K562 (cell line): ENCODE measurements at regions not wholly inside any gene's neighbourhood (a gene's known extent, or its start where the extent isn't known, plus 50 kb on each side); places are given as distances from the start of the nearest gene placed in this dataset.

Source experiments
- BRCA1 ChIP-seq, 2 experiments: fragments of 450-650 bp in 1 of 2; sonication (generic) in 1 of 2; formaldehyde crosslinking in 1 of 2; IDR thresholded peaks; 2 replicates each; pipeline versions ENCODE4 v1.5.0 to v1.6.1; 2017 to 2020; ENCODE audit warnings: mild to moderate bottlenecking in 1 of 2, missing genetic modification reagents in 1 of 2
- CHAMP1 ChIP-seq: fragments of 450-650 bp; IDR thresholded peaks from 2 replicates; pipeline ENCODE4 v1.6.1; 2016; ENCODE audit warnings: mild to moderate bottlenecking
- CUX1 ChIP-seq: fragments of 200-800 bp; sonication (Bioruptor generic); IDR thresholded peaks from 2 replicates; pipeline ENCODE4 v1.6.1; 2016; ENCODE audit warnings: missing genetic modification characterization, missing compliant biosample characterization
- EP300 ChIP-seq: IDR thresholded peaks from 2 replicates; pipeline ENCODE4 v1.6.1; 2012; ENCODE audit warnings: low read length, improper control_type of control experiment
- MTF1 ChIP-seq: fragments of 250-450 bp; sonication (Bioruptor Pico); IDR thresholded peaks from 2 replicates; pipeline ENCODE4 v1.9.0; 2021; ENCODE audit warnings: moderate library complexity, mild to moderate bottlenecking, inconsistent platforms, borderline replicate concordance
- NFE2 ChIP-seq: IDR thresholded peaks from 2 replicates; pipeline ENCODE4 v1.6.1; 2014; ENCODE audit warnings: antibody characterized with exemption, low read depth
- PHF21A ChIP-seq: fragments of 450-650 bp; IDR thresholded peaks from 2 replicates; pipeline ENCODE4 v1.6.1; 2017; ENCODE audit warnings: low read depth, borderline replicate concordance
- SNRNP70 ChIP-seq: fragments of 200-400 bp; formaldehyde crosslinking; optimal IDR thresholded peaks from 2 replicates; pipeline ENCODE3; 2017; ENCODE audit warnings: low read depth, low read length
- SOX6 ChIP-seq: fragments of 450-650 bp; IDR thresholded peaks from 2 replicates; pipeline ENCODE4 v1.6.1; 2014; ENCODE audit warnings: mild to moderate bottlenecking
- SRF ChIP-seq, 2 experiments: fragments of 250-450, 450-650 bp in 1 of 2; sonication (Bioruptor Pico) in 1 of 2; sonication (generic) in 1 of 2; formaldehyde crosslinking; IDR thresholded peaks; 2 replicates each; pipeline versions ENCODE4 v1.5.0 to v1.5.1; 2020 to 2022; ENCODE audit warnings: mild to moderate bottlenecking in 1 of 2, missing genetic modification reagents in 1 of 2
- TSC22D4 ChIP-seq: fragments of 450-650 bp; IDR thresholded peaks from 2 replicates; pipeline ENCODE4 v1.6.1; 2016; ENCODE audit warnings: missing genetic modification characterization, missing biosample characterization, control low read depth
- ZNF77 ChIP-seq: fragments of 250-450 bp; sonication (Bioruptor Pico); IDR thresholded peaks from 2 replicates; pipeline ENCODE4 v1.5.0; 2020

GRCh38 chr5:91493086-91493485 is 110.0 kb upstream of the ARRDC3 start:
- no peak for TF ChIP-seq PHF21A
- no peak for TF ChIP-seq ZNF77 (CRISPR knock-in tag)
- TF ChIP-seq MTF1 (CRISPR knock-in tag), result no peak
- TF ChIP-seq CHAMP1, result no peak
- TF ChIP-seq NFE2, result no peak
- TF ChIP-seq SRF (CRISPR knock-in tag; IDR thresholded peaks at IDR 0.05), result no peak
- TF ChIP-seq CUX1 (CRISPR knock-in tag), result no peak
- TF ChIP-seq BRCA1 (IDR thresholded peaks at IDR 0.05), result no peak
- no peak for TF ChIP-seq BRCA1 (CRISPR knock-in tag; IDR thresholded peaks at IDR 0.05)
- TF ChIP-seq TSC22D4 (tag), result no peak
- TF ChIP-seq SNRNP70, result no peak
- TF ChIP-seq EP300, result no peak
- TF ChIP-seq SOX6, result no peak
